Progenitor cell of endocrine pancreas (in vitro differentiated cells): ENCODE measurements at regions not wholly inside any gene's neighbourhood (a gene's known extent, or its start where the extent isn't known, plus 50 kb on each side); places are given as distances from the start of the nearest gene placed in this dataset.
"Not testable (repeated sequence)": the region's sequence is repeated elsewhere in the genome, so short reads cannot be mapped to it uniquely, and the experiment has no call there.

Experiments
- DNase-seq: peaks from one replicate; pipeline ENCODE4 v3.0.0; 2021; ENCODE audit warnings: low spot score; ENCODE audit not compliant: unreplicated experiment
- H3K27ac Mint-ChIP-seq: 2 replicates; pipeline ENCODE4 v1.8.0; 2021; ENCODE audit warnings: mild to moderate bottlenecking, moderate library complexity, mixed read lengths
- H3K27me3 Mint-ChIP-seq: 2 replicates; pipeline ENCODE4 v1.8.0; 2021; ENCODE audit warnings: mixed read lengths
- H3K36me3 Mint-ChIP-seq: 2 replicates; pipeline ENCODE4 v1.8.0; 2022; ENCODE audit warnings: mixed read lengths; ENCODE audit not compliant: insufficient read depth
- H3K4me1 Mint-ChIP-seq: 2 replicates; pipeline ENCODE4 v1.8.0; 2021; ENCODE audit warnings: low read depth, mixed read lengths
- H3K4me3 Mint-ChIP-seq: 2 replicates; pipeline ENCODE4 v1.8.0; 2021; ENCODE audit warnings: low read depth, mild to moderate bottlenecking, moderate library complexity, mixed read lengths
- H3K9me3 Mint-ChIP-seq: 2 replicates; pipeline ENCODE4 v1.8.0; 2021; ENCODE audit warnings: low read depth, mixed read lengths
- TF ChIP-seq, protein P1 (sequence below): fragments of 200-600 bp; sonication (generic); IDR thresholded peaks from one replicate; pipeline ENCODE4 v1.5.0; 2021; ENCODE audit warnings: antibody characterized with exemption, mild to moderate bottlenecking; ENCODE audit not compliant: unreplicated experiment

DNA sequence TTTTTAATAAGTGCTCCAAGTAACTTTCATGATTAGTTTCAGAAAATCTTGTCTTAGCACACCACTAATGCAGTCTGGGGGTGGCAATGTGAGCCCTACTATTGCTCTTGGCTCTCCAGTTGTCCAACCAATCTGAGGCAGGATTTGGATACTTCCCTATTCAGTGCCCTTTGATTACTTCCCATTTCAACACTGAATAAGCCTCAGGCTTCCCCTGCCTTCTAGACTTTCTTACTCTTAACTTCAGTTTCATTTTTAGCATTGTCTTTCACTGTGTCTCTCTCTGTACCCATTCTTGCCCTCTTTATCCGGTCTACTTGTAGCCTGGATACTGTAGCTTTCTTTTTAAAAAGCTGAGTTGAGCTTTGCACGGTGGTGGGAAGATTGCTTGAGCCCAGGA is 186.1 kb downstream of the C9orf152 start:
- H3K4me3 Mint-ChIP-seq, result no peak overlapping the region
- H3K4me1 Mint-ChIP-seq, result no peaks in the 10 kb centered on the region

DNA sequence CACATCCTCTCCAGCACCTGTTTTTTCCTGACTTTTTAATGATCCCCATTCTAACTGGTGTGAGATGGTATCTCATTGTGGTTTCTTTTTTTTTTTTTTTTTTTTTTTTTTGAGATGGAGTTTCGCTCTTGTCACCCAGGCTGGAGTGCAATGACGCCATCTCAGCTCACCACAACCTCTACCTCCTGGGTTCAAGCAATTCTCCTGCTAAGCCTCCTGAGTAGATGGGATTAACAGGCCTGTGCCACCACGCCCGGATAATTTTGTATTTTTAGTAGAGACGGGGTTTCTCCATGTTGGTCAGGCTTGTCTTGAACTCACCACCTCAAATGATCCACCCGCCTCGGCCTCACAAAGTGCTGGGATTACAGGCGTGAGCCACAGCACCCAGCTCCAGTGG is 184.7 kb downstream of the C9orf152 start:
- not testable (repeated sequence) for DNase-seq, H3K27ac Mint-ChIP-seq, H3K27me3 Mint-ChIP-seq, H3K9me3 Mint-ChIP-seq, H3K4me3 Mint-ChIP-seq, H3K36me3 Mint-ChIP-seq, H3K4me1 Mint-ChIP-seq

More for the DNA sequence above, 186.1 kb downstream of the C9orf152 start:
- no peaks in the 10 kb centered on the region for H3K27me3 Mint-ChIP-seq
- DNase-seq, result no peak
- no peak overlapping the region for H3K27ac Mint-ChIP-seq
- no peaks in the 10 kb centered on the region for H3K36me3 Mint-ChIP-seq
- no peaks in the 10 kb centered on the region for H3K9me3 Mint-ChIP-seq
- TF ChIP-seq, protein P1, sequence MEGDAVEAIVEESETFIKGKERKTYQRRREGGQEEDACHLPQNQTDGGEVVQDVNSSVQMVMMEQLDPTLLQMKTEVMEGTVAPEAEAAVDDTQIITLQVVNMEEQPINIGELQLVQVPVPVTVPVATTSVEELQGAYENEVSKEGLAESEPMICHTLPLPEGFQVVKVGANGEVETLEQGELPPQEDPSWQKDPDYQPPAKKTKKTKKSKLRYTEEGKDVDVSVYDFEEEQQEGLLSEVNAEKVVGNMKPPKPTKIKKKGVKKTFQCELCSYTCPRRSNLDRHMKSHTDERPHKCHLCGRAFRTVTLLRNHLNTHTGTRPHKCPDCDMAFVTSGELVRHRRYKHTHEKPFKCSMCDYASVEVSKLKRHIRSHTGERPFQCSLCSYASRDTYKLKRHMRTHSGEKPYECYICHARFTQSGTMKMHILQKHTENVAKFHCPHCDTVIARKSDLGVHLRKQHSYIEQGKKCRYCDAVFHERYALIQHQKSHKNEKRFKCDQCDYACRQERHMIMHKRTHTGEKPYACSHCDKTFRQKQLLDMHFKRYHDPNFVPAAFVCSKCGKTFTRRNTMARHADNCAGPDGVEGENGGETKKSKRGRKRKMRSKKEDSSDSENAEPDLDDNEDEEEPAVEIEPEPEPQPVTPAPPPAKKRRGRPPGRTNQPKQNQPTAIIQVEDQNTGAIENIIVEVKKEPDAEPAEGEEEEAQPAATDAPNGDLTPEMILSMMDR, result no peak

DNA sequence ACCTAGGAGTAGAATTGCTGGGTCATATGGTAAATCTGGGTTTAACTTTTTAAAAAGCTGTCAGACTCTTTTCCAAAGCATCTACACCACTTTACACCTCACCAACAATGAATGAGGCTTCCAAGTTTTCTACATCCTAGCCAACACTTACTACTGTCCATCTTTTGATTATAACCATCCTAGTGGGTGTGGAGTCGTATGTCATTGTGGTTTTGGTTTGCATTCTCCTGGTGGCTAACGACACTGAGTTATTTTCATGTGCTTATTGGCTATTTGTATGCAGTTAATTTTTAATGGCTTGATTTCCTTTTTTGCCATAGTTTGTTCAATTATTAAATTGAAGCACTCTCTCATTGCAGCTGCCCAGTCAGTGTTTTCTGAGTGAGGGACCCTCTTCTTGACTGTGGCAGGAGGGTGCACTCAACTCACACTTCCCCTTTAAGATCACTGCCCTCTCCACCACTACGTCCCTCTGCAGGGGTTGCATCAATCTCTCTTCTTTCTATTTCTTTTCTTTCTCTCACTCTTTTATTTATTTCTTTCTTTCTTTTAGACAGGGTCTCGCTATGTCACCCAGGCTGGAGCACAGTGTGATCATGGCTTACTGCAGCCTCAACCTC is 182.3 kb downstream of the C9orf152 start:
- no peaks in the 10 kb centered on the region for H3K9me3 Mint-ChIP-seq
- TF ChIP-seq, protein P1, result no peak
- no peaks in the 10 kb centered on the region for H3K36me3 Mint-ChIP-seq
- H3K4me1 Mint-ChIP-seq, result peaks cover 8% of the 10 kb centered on the region
- no peak overlapping the region for H3K27ac Mint-ChIP-seq
- no peak for DNase-seq
- H3K4me3 Mint-ChIP-seq, result no peak overlapping the region
- no peaks in the 10 kb centered on the region for H3K27me3 Mint-ChIP-seq

DNA sequence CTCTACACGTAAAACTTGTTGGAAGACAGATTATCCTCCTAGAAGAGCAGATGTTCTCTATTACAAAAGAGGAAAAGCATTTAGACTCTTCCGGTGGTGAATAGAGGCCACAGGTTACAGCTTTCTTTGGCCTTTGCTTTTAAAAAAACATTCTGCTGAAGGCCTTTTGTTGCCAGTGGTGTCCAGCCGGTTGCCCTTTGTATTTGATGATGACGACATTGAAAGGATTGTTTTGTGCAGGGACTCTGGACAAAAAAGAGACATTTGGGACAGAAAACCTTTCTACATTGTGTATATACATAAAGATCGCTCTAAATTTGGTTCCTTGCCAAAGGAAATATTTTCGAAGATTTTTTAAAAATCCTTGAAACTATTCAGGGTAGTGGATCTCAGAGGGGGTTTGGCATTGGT is 180.3 kb downstream of the C9orf152 start:
- no peaks in the 10 kb centered on the region for H3K27me3 Mint-ChIP-seq
- H3K4me3 Mint-ChIP-seq, result no peak overlapping the region
- H3K9me3 Mint-ChIP-seq, result no peaks in the 10 kb centered on the region
- no peaks in the 10 kb centered on the region for H3K36me3 Mint-ChIP-seq
- no peak overlapping the region for H3K27ac Mint-ChIP-seq
- no peak for DNase-seq
- TF ChIP-seq, protein P1, result no peak
- peaks cover 11% of the 10 kb centered on the region for H3K4me1 Mint-ChIP-seq

DNA sequence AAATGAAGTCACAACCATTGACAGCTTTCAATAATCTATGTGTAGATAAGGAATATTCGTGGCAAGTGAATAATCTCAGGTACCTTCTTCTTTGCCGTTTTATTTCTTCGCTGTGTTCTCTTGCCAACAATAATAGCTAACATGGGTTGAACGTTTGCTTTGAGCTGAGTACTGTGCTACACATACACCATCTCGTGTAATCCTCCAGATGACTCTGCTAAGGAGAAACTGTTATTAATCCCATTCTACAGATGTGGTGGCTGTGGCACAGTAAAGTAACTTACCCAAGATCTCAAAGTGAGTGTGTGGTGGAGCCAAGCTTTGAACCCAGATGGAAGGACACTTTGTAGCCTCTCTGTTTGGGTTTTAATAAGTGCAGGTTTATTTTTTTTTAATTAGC is 179.7 kb downstream of the C9orf152 start:
- no peak overlapping the region for H3K4me3 Mint-ChIP-seq
- H3K27ac Mint-ChIP-seq, result no peak overlapping the region
- H3K27me3 Mint-ChIP-seq, result no peaks in the 10 kb centered on the region
- DNase-seq, result no peak
- TF ChIP-seq, protein P1, result no peak
- no peaks in the 10 kb centered on the region for H3K9me3 Mint-ChIP-seq
- peaks cover 11% of the 10 kb centered on the region for H3K4me1 Mint-ChIP-seq
- H3K36me3 Mint-ChIP-seq, result no peaks in the 10 kb centered on the region

DNA sequence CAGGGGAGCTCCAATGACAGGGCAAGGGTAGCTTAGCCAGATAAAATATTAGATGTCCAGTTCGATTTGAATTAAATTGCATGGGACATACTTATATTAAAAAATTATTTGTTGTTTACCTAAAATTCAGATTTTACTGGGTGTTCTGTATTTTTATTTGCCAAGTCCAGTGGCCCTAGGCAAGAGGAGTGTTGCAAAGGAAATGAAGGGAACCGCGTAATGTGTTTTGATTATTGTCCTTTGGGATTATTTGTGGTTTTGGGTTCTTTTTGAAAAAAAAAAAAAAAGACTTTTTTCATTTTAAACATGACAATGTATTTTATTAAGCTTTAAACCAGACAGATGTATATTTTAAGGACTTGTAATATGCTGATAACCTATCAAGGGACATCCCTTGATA is 179.3 kb downstream of the C9orf152 start:
- Mint-ChIP-seq H3K36me3 (no peaks in the 10 kb centered on the region), H3K9me3 (no peaks in the 10 kb centered on the region), H3K4me1 (peaks cover 11% of the 10 kb centered on the region), H3K27me3 (no peaks in the 10 kb centered on the region), H3K4me3 (no peak overlapping the region), H3K27ac (no peak overlapping the region)
- TF ChIP-seq, protein P1, result no peak
- no peak for DNase-seq
